Femur (tissue), 1 donor: ENCODE measurements at regions not wholly inside any gene's neighbourhood (a gene's known extent, or its start where the extent isn't known, plus 50 kb on each side); places are given as distances from the start of the nearest gene placed in this dataset.
A peak's percentile ranks its signal among the peaks of the same experiment; 100 is the strongest.

Experiments used
- DNase-seq: peaks from one replicate; pipeline ENCODE4 v3.0.0-alpha.2; 2017

DNA sequence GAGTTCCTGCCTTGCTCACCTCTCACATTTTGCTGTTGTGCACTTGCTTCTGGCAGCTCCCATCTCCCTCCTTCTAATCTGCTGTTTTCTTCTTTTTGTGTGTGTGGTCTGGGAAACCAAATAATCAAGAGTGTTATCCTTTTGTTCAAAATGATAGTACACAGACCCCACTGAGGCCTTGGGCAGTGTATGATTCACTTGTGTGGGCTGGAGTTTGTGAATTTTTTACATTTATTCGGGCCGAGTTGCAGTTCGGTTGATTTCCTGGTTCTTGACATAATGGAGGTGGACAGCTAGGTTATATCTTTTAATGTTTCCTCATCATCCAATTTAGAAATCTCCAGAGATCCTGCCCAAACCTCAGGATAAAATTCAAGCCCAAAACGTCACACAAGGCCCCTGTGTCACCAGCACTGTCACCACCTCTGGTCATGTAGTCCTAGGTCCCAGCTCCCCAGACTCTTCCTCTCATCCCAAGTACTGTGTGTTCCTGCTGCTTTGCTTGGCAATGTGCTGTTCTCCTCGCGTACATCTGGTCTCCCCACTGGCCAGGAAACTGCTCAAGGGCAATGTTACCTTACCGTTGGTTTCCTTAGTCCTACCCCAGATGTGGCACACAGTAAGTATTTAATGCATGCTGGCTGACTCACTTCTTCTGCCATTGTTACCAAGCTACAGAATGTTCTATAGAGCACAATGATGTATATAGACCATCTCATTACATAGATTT is 55.7 kb upstream of the PHACTR2 start:
- DNase-seq: no peak

GRCh38 chr6:143621159-143621873 is 56.4 kb upstream of the PHACTR2 start:
- no peak for DNase-seq

- peak; percentile 40 for DNase-seq
Measured at GRCh38 chr6:143620447-143620846, 57.3 kb upstream of the PHACTR2 start.

DNA sequence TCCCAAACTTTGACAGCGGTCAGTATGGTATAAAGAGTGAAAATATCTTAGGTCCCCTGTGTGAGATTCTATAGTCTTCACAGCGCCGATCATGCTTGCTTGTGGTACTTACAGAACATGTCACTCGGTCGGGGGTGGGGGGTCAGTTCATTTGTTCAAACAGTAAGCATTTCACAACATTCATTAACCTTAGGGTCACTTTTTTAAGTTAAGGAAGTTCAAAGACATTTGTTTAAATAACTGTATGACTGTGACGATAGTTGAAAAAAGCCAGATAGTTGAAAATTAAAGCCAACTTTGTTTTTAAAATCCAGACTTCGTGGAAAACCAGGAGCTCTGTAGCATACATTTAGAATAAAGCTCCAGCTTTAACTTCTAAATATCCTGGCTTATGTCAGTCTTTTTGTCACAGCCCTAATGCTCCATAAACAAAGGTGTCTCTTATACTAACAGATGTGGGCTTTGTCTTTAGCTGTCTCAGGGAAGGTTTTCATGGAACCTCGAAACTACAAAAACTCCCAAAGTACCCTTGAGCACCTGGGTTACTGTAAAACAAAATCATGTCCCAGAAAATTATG is 57.9 kb upstream of the PHACTR2 start:
- no peak for DNase-seq

GRCh38 chr6:143616741-143617140 is 61.0 kb upstream of the PHACTR2 start:
- DNase-seq: no peak

DNA sequence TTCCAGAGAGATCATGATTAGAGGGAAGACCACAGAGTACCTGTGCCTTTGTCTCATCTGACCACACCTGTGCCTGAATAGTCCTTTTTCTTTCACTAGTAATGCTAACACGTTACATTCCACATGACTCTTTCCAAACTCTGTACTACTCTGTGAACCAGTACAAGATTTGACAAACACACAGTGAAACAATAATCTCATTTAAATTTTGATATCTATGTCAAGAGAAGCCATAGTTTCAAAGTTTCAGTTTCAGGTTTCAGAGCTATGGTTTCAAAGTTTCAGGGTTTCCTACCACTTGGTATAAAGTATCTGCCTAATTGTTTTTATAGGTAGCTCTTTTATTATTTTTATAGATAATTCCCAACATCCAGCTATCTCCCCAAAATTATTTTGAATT is 62.0 kb upstream of the PHACTR2 start:
- no peak for DNase-seq

DNA sequence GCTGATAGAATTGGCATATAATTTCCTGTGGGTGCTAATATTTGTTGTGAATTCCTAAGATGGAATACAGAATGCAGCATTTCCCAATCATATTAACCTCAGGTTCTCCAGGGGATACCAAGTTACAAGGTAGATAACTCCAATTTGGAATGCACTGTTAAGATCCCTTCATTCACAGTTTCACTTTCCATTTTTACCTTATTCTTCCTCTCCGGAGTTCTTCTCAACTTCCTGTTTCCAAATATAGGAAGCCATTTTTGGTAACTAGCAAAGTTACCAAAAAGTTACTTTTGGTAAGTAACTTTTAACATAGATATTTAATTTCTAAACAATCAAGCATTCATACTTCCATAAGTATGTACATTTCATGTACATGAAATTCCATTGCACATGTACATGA is 63.5 kb upstream of the PHACTR2 start:
- no peak for DNase-seq

GRCh38 chr6:143613749-143614148 is 64.0 kb upstream of the PHACTR2 start:
- DNase-seq: no peak

- DNase-seq: no peak
Measured at GRCh38 chr6:143612186-143612585, 65.6 kb upstream of the PHACTR2 start.

- DNase-seq: no peak
Measured at GRCh38 chr6:143611580-143611979, 66.2 kb upstream of the PHACTR2 start.

GRCh38 chr6:143609972-143610371 is 67.8 kb upstream of the PHACTR2 start:
- DNase-seq: no peak

GRCh38 chr6:143609501-143609900 is 68.3 kb upstream of the PHACTR2 start:
- no peak for DNase-seq

DNA sequence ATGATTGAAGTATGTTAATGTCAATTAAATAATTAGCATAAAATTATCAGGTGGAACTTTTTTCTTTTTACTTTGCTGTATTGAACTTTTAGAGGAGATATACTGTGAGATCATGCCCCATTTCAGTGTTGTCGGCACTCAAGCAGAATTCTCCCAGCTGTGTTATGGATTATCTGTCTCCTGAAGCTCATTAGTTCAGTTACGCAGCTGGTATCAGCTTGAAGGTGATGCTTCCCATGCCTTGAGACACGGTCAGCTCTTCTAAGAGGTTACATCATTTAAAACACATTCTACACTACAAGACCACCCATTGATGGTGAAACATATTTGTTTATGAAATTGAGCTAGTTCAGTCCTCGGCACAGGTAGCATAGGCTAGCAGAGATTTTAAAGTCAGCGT is 68.9 kb upstream of the PHACTR2 start:
- DNase-seq: no peak

GRCh38 chr6:143607974-143608373 is 69.8 kb upstream of the PHACTR2 start:
- no peak for DNase-seq

GRCh38 chr6:143607168-143607567 is 70.6 kb upstream of the PHACTR2 start:
- DNase-seq: no peak

- no peak for DNase-seq
Measured at GRCh38 chr6:143605906-143606521, 71.8 kb upstream of the PHACTR2 start.

GRCh38 chr6:143603455-143603854 is 74.3 kb upstream of the PHACTR2 start:
- no peak for DNase-seq

DNA sequence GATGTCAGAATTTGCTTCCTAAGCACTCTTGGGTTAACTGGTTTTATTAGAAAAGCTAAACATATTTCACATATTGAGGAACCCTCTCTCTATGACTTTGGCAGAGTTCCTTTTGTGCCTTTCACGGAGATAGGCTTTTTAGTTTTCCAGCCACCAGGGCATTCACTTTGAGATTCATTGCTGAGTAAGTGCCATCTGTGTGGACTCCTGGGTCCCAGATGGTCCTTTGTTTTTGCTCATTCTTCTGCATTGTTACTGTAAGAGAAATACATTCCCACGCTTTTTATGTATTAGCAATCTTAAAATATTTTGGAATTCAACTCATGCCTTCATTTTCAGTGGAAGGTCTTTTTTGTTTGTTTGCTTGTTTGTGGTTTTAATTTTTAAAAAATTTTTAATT is 76.3 kb upstream of the PHACTR2 start:
- no peak for DNase-seq

GRCh38 chr6:143600821-143601220 is 76.9 kb upstream of the PHACTR2 start:
- no peak for DNase-seq

GRCh38 chr6:143598466-143599080 is 79.2 kb upstream of the PHACTR2 start:
- DNase-seq: no peak

GRCh38 chr6:143596866-143597265 is 80.9 kb upstream of the PHACTR2 start:
- no peak for DNase-seq

- no peak for DNase-seq
Measured at GRCh38 chr6:143595251-143596036, 82.3 kb upstream of the PHACTR2 start.

DNA sequence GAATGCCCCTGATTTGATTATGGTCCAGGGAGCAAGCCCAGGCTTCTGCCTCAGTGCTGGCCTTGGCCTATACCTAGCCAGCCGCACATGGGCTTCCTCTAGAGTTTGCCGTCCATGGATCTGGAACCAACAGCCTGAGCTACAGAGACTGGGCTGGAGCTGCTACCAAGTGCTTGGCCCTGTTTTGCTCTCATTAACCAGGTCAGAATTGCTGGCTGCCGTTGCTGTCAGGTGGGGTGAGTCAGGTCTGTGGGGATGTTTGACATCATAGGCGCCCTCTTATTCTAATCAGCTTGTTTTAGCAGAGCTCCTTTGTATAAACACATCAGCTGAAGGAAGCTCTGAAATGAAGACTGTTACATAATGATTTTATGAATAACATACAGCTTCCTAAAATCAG is 83.1 kb upstream of the PHACTR2 start:
- no peak for DNase-seq
